IMR-90 (cell line): ENCODE measurements at regions not wholly inside any gene's neighbourhood (a gene's known extent, or its start where the extent isn't known, plus 50 kb on each side); places are given as distances from the start of the nearest gene placed in this dataset.

Experiments
- ATAC-seq: fragments of 200-7000 bp; cut with Tn5 transposase; 2 replicates; pipeline ENCODE4 v1.9.1; 2020; ENCODE audit warnings: low read depth, mild to moderate bottlenecking, moderate library complexity
- BruUV-seq: library from RNA; stranded (reverse); fragments of 400-500 nt; replicated peaks from 2 replicates; lab custom pipeline; 2021; lab: Mats Ljungman, UMichigan
- CTCF ChIA-PET: fragments of 300-600 bp; formaldehyde crosslinking; extraction: SDS; loops from one replicate; lab custom pipeline; 2021; ENCODE audit warnings: antibody characterized with exemption; lab: Yijun Ruan, JAX
- POLR2A ChIA-PET: fragments of 300-600 bp; sonication (Branson Sonifier 250); formaldehyde crosslinking; loops from one replicate; lab custom pipeline; 2022; ENCODE audit warnings: antibody characterized with exemption; ENCODE audit not compliant: unreplicated experiment; lab: Charles Lee
- DNase-seq: peaks from one replicate; pipeline ENCODE4 v3.0.0; 2013
- H2AFZ ChIP-seq: replicated peaks from 2 replicates; pipeline ENCODE3; 2013; ENCODE audit warnings: low read length, mild to moderate bottlenecking; ENCODE audit not compliant: poor library complexity
- H2AK5ac ChIP-seq: 2 replicates; pipeline ENCODE4 v1.6.1; 2013; ENCODE audit warnings: low read depth, low read length, inconsistent platforms
- H2AK9ac ChIP-seq: replicated peaks from 2 replicates; pipeline ENCODE3; 2013; ENCODE audit warnings: mild to moderate bottlenecking, low read depth, low read length, moderate library complexity; ENCODE audit not compliant: poor library complexity
- H2BK120ac ChIP-seq: 2 replicates; pipeline ENCODE4 v1.6.1; 2013; ENCODE audit warnings: low read depth, low read length, inconsistent platforms
- H2BK15ac ChIP-seq: 3 replicates; pipeline ENCODE4 v1.6.1; 2013; ENCODE audit warnings: low read depth, low read length, inconsistent platforms
- H2BK20ac ChIP-seq: 2 replicates; pipeline ENCODE4 v1.6.1; 2013; ENCODE audit warnings: low read depth, mild to moderate bottlenecking, inconsistent platforms, low read length, moderate library complexity
- H2BK5ac ChIP-seq: 2 replicates; pipeline ENCODE4 v1.6.1; 2013; ENCODE audit warnings: mild to moderate bottlenecking, low read depth, low read length, inconsistent platforms; ENCODE audit not compliant: poor library complexity, severe bottlenecking
- H3K14ac ChIP-seq: replicated peaks from 2 replicates; pipeline ENCODE4 v1.6.1; 2013; ENCODE audit warnings: low read depth, low read length, inconsistent platforms
- H3K18ac ChIP-seq: 2 replicates; pipeline ENCODE4 v1.6.1; 2013; ENCODE audit warnings: low read depth, low read length, control low read depth
- H3K23ac ChIP-seq: 2 replicates; pipeline ENCODE4 v1.6.1; 2013; ENCODE audit warnings: low read depth, low read length, inconsistent platforms
- H3K27ac ChIP-seq: 2 replicates; pipeline ENCODE4 v1.5.1; 2013; ENCODE audit warnings: mild to moderate bottlenecking, control low read depth, low read length; ENCODE audit not compliant: insufficient read depth
- H3K27me3 ChIP-seq: 2 replicates; pipeline ENCODE4 v1.6.1; 2013; ENCODE audit warnings: low read length; ENCODE audit not compliant: control insufficient read depth, insufficient read depth
- H3K36me3 ChIP-seq: 2 replicates; pipeline ENCODE4 v1.6.1; 2013; ENCODE audit warnings: low read length, mixed read lengths; ENCODE audit not compliant: control insufficient read depth, insufficient read depth
- H3K4ac ChIP-seq: 2 replicates; pipeline ENCODE4 v1.6.1; 2013; ENCODE audit warnings: low read depth, low read length, inconsistent platforms
- H3K4me1 ChIP-seq: 2 replicates; pipeline ENCODE4 v1.6.1; 2013; ENCODE audit warnings: low read length, mixed read lengths; ENCODE audit not compliant: control insufficient read depth, insufficient read depth
- H3K4me2 ChIP-seq: 2 replicates; pipeline ENCODE4 v1.6.1; 2013; ENCODE audit warnings: low read depth, mild to moderate bottlenecking, control low read depth, low read length, moderate library complexity
- H3K4me3 ChIP-seq: 2 replicates; pipeline ENCODE4 v1.5.1; 2013; ENCODE audit warnings: low read depth, mild to moderate bottlenecking, control low read depth, low read length, moderate library complexity; ENCODE audit not compliant: insufficient read depth
- H3K56ac ChIP-seq: 2 replicates; pipeline ENCODE4 v1.6.1; 2013; ENCODE audit warnings: low read length, inconsistent platforms; ENCODE audit not compliant: insufficient read depth; ENCODE audit errors: extremely low read depth
- H3K79me1 ChIP-seq, 2 experiments: 2 replicates each; pipeline ENCODE4 v1.6.1; 2013; ENCODE audit warnings: low read length in 2 of 2, inconsistent platforms in 1 of 2, low read depth in 1 of 2
- H3K9ac ChIP-seq: 2 replicates; pipeline ENCODE4 v1.6.1; 2013; ENCODE audit warnings: low read depth, low read length, control low read depth
- H3K9me1 ChIP-seq: 2 replicates; pipeline ENCODE4 v1.6.1; 2013; ENCODE audit warnings: low read length, inconsistent platforms; ENCODE audit not compliant: insufficient read depth
- H3K9me3 ChIP-seq: 2 replicates; pipeline ENCODE4 v1.6.1; 2013; ENCODE audit warnings: low read length; ENCODE audit not compliant: control insufficient read depth, insufficient read depth
- H4K20me1 ChIP-seq: 2 replicates; pipeline ENCODE4 v1.6.1; 2013; ENCODE audit warnings: low read length, inconsistent platforms; ENCODE audit not compliant: insufficient read depth
- H4K5ac ChIP-seq: 2 replicates; pipeline ENCODE4 v1.6.1; 2013; ENCODE audit warnings: mild to moderate bottlenecking, low read depth, low read length, control low read depth
- H4K8ac ChIP-seq, 2 experiments: 2 replicates each; pipeline ENCODE4 v1.6.1; 2013; ENCODE audit warnings: low read depth in 2 of 2, low read length in 2 of 2, control low read depth in 1 of 2, inconsistent platforms in 1 of 2
- H4K91ac ChIP-seq: 2 replicates; pipeline ENCODE4 v1.6.1; 2013; ENCODE audit warnings: low read depth, low read length, inconsistent platforms; ENCODE audit not compliant: insufficient read depth
- ELK1 ChIP-seq: fragments of 150-350 bp; IDR thresholded peaks from 2 replicates; pipeline ENCODE4 v1.6.1; 2016; ENCODE audit warnings: low read depth, mild to moderate bottlenecking, low read length, moderate library complexity, borderline replicate concordance
- FOS ChIP-seq: fragments of 150-350 bp; IDR thresholded peaks from 2 replicates; pipeline ENCODE4 v1.6.1; 2016; ENCODE audit warnings: low read depth, low read length
- MXI1 ChIP-seq: IDR thresholded peaks from 2 replicates; pipeline ENCODE4 v1.6.1; 2012; ENCODE audit warnings: low read depth, mild to moderate bottlenecking, low read length, moderate library complexity, borderline replicate concordance
- POLR2A ChIP-seq: IDR thresholded peaks from 2 replicates; pipeline ENCODE4 v1.6.1; 2012; ENCODE audit warnings: mild to moderate bottlenecking, low read depth, low read length
- RAD21 ChIP-seq: IDR thresholded peaks from 2 replicates; pipeline ENCODE4 v1.6.1; 2012; ENCODE audit warnings: low read length, improper control_type of control experiment
- RCOR1 ChIP-seq: IDR thresholded peaks from 2 replicates; pipeline ENCODE4 v1.6.1; 2012; ENCODE audit warnings: mild to moderate bottlenecking, low read length, improper control_type of control experiment; ENCODE audit not compliant: insufficient replicate concordance
- WGBS, 2 experiments: methylation state at CpG; one replicate each; pipeline versions ENCODE4 v1.1.5 to v1.1.7; 2013; ENCODE audit warnings: missing lambda C conversion rate in 2 of 2; ENCODE audit not compliant: insufficient read length in 1 of 2; ENCODE audit errors: extremely low coverage in 2 of 2; 5-methylcytosine and 5-hydroxymethylcytosine counted together
- dilution Hi-C: fragments of 300-500 bp; cut with HindIII; formaldehyde crosslinking; loops from one replicate; pipeline ENCODE4 v1.14.3; 2018; ENCODE audit warnings: low sequenced_read_pairs; ENCODE audit not compliant: unreplicated experiment
- in situ Hi-C: fragments of 300-500 bp; cut with MboI; formaldehyde crosslinking; loops from 3 replicates; pipeline ENCODE4 v1.14.3; 2019; ENCODE audit warnings: low sequenced_read_pairs, inconsistent platforms, mixed read lengths
- intact Hi-C: fragments of 100-400 bp; cut with micrococcal nuclease; formaldehyde crosslinking; loops from 2 replicates; pipeline ENCODE4 v1.10.0; 2022
- TF ChIP-seq, protein P1 (sequence below): conservative IDR thresholded peaks from 2 replicates; pipeline ENCODE4 v1.5.1; 2012; ENCODE audit warnings: mild to moderate bottlenecking, low read depth, low read length, improper control_type of control experiment

DNA sequence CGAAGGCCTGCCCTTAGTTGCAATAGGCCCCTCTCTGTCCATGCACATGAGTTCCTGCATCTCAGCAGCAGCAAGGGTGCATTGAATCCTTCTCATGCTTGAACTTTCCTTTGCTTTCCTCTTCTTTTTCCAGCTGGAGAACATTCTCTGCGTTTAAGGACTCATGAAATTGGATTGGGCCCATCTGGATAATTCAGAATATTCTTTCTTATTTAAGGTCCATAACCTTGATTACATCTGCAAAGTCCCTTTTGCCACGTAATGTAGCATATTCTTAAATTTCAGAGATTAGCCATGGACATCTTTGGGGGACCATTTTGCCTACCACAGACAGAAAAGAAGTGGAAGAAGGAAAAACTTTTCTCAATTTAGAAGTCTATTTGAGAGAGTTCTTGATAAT lies 159.7 kb upstream of the C21orf91 start:
- H3K9me1 ChIP-seq = no peaks in the 10 kb centered on the region
- no peak overlapping the region for H3K4me2 ChIP-seq
- H3K79me1 ChIP-seq = no peaks in the 10 kb centered on the region
- no peak overlapping the region for H3K23ac ChIP-seq
- H3K56ac ChIP-seq = no peak overlapping the region
- no peaks in the 10 kb centered on the region for H3K36me3 ChIP-seq
- in situ Hi-C loops = no loop called here
- no peaks in the 10 kb centered on the region for H3K4me1 ChIP-seq
- no peak overlapping the region for H2AK5ac ChIP-seq
- CTCF ChIA-PET = no interaction called here
- no peak overlapping the region for H4K8ac ChIP-seq
- dilution Hi-C loops = no loop called here
- no peaks in the 10 kb centered on the region for H4K20me1 ChIP-seq
- H3K4me3 ChIP-seq = no peak overlapping the region
- H2BK20ac ChIP-seq = no peak overlapping the region
- H4K5ac ChIP-seq = no peak overlapping the region
- no CpG with 5 or more reads among the region's 3 CpGs for WGBS, 2 experiments
- ATAC-seq = no peak
- H3K9ac ChIP-seq = no peak overlapping the region
- H3K14ac ChIP-seq = no peak overlapping the region
- no peak for DNase-seq
- no peak overlapping the region for H2AK9ac ChIP-seq
- H2BK120ac ChIP-seq = no peak overlapping the region
- H3K27ac ChIP-seq = no peak overlapping the region
- H3K27me3 ChIP-seq = no peaks in the 10 kb centered on the region
- POLR2A ChIA-PET = no interaction called here
- no peak overlapping the region for H2BK15ac ChIP-seq
- H2BK5ac ChIP-seq = no peak overlapping the region
- TF ChIP-seq ELK1 = no peak
- TF ChIP-seq POLR2A = no peak
- TF ChIP-seq, protein P1, sequence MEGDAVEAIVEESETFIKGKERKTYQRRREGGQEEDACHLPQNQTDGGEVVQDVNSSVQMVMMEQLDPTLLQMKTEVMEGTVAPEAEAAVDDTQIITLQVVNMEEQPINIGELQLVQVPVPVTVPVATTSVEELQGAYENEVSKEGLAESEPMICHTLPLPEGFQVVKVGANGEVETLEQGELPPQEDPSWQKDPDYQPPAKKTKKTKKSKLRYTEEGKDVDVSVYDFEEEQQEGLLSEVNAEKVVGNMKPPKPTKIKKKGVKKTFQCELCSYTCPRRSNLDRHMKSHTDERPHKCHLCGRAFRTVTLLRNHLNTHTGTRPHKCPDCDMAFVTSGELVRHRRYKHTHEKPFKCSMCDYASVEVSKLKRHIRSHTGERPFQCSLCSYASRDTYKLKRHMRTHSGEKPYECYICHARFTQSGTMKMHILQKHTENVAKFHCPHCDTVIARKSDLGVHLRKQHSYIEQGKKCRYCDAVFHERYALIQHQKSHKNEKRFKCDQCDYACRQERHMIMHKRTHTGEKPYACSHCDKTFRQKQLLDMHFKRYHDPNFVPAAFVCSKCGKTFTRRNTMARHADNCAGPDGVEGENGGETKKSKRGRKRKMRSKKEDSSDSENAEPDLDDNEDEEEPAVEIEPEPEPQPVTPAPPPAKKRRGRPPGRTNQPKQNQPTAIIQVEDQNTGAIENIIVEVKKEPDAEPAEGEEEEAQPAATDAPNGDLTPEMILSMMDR = no peak
- no peak for TF ChIP-seq RAD21
- no peak for TF ChIP-seq MXI1
- TF ChIP-seq FOS = no peak
- TF ChIP-seq RCOR1 = no peak
- no peak overlapping the region for H3K4ac ChIP-seq
- no peak overlapping the region for H2AFZ ChIP-seq
- H3K18ac ChIP-seq = no peak overlapping the region
- no peak overlapping the region for H4K91ac ChIP-seq
- BruUV-seq = no TSS peak
- peaks cover 2% of the 10 kb centered on the region; the same call in 1 of the 2 replicates for H3K9me3 ChIP-seq
- intact Hi-C loops = no loop called here
